ENCODE measurements at regions not wholly inside any gene's neighbourhood (a gene's known extent, or its start where the extent isn't known, plus 50 kb on each side); places are given as distances from the start of the nearest gene placed in this dataset.

DNA sequence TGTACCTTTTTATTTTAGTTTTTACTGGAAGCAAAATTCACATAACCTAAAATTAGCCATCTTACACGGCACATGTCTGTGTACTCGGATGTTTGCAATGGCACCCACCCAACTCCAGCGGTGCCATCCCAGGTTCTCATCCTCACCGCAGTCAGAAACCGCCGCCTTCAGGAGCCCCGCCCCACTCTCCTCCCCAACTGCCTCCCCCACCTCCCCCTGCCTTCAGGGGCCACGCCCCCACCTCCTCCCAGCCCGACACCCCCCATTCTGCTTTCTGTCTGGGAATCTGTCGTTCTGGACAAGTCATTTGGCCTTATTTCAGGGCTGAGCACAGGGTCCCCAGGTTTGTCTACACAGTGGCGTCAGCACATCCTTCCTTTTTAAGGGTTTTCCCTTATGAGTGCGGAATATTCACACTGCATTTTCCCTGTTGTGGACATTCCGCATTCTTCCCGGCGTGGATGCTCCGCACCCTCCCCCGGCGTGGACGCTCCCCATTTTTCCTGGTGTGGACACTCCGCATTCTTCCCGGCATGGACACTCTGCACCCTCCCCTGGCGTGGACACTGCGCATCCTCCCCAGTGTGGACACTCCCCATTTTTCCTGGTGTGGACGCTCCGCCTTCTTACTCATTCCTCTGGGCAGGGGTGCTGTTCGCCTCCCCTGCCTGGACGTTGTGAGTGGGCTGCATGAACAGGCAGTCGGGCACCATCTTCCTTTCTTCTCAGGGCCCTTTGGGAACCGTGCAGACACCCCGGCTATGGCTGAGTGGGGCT lies 135.4 kb upstream of the NKX1-1 start:
- DNase-seq: no peak

DNA sequence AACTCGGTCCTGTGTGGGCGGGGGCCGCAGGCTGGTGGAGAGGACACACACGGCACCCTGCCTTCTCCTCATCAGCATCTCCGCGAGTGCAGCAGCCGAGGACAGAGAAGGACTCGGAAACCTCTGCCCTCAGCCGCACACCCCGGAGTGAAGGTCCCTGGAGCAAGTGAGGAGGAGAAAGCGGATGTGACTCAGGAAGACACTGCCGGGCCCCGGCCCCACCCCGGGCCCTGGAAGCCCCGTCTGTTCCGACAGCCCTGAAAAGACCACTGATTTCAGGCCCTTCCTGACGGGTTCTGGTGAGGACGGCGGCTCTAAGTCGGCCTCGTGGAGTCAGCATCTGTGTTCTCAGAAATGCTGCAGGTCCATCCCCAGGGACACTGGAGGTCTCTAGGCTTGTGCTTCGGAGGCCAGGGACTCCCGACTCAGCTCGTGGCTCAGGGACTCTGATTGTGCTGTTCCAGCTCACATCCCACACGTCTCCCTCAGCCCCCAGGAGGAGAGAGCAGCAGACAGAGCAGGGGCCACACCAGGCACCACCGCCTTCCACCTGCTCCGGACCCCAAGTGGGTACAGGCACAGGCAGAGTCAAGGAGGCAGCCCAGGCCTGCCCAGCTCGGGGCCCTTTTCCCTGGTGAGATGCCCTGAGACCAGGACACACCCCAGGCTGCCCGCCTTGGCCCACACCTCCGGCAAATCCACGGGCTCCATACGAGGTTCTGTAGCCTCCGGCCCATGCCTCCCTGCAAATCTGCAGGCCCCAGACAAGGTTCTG lies 134.5 kb upstream of the NKX1-1 start:
- DNase-seq: no peak

DNA sequence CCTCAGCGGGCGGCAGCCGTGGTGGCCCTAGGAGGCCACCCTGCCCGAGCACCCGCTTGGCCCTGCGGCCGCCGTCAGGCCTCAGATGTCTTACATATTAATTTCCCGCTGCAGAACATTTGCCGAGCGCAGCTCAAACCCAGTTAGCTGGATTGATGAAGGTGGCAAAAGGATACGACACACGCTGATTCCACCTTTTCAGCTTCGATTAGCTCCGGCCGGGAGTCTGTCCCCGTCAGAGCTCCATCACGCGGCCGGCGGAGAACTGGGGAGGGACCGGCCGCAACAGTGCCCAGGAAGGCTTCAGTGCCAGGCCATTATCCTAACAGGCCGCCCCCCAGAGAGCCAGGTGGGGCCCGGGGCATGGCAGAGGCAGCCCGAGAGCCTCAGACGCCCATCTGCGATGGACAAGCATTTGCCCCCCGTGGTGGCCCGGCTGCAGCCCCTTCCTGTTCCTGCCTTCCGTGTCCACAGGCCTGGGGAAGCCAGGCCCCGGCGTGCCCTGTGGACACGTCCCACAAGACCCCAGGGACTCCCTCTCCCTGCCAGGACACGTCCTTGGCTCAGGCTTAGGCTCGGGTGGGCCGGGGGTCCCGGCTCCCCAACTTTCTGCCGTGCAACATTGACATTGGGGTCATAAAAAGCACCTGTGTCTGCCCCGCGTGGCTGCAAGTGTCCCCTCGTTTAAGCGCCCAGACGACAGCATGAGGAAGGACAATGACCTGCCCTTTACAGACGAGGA lies 133.8 kb upstream of the NKX1-1 start:
- DNase-seq: no peak

DNA sequence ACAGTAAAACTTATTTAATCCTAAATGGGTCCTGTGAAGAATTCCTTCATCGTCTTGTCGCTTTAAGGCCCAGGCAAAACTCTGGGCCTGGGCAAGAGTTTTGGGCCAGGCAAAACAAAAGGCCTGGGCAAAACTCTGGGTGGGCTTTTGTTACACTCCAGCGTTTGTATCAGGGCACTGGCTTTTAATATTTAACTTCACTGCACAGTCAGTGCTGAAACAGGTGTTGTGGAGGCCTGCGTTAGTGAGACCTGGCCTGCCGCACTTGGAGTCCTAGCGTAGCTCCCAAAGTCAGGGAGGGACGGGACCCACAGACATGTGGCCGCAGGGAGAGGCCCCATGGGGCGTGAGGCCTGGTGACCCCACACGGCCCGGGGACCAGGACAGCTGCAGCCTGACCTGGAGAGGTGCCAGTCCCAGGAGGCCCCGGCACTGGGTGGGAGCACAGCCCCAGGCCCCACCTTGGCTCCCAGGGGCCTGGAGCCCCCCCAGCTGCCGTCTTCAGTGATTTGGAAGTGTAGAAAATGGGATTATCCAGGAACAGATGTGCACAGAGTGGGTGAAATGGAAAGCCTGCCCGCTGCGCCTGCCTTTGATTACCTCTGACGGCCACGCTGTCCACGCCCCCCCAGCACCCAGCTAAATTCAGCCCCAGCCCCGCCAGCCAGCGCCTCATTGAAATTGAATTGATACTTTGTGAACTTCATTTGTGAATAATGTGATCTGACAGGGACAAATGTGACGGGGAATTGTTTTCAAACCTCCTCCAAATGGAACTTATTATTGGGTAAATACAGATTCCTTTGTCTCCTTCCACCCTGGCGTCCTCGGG lies 132.9 kb upstream of the NKX1-1 start:
- DNase-seq: no peak

DNA sequence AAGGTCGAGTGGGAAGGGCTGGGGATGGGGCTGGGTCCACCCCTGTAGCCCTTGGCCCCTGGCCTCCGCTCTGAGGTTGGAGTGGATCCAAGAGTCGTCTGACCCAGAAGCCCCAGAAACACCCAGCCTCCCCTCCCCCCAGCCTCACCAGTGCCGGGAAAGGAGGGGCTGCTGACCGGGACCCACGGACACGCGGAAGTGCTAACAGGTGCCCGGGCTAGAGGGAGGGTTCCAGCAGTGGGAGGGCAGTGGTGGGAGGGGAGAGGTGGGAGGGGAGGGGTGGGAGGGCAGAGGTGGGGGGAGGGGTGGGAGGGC lies 131.8 kb upstream of the NKX1-1 start:
- DNase-seq: no peak

DNA sequence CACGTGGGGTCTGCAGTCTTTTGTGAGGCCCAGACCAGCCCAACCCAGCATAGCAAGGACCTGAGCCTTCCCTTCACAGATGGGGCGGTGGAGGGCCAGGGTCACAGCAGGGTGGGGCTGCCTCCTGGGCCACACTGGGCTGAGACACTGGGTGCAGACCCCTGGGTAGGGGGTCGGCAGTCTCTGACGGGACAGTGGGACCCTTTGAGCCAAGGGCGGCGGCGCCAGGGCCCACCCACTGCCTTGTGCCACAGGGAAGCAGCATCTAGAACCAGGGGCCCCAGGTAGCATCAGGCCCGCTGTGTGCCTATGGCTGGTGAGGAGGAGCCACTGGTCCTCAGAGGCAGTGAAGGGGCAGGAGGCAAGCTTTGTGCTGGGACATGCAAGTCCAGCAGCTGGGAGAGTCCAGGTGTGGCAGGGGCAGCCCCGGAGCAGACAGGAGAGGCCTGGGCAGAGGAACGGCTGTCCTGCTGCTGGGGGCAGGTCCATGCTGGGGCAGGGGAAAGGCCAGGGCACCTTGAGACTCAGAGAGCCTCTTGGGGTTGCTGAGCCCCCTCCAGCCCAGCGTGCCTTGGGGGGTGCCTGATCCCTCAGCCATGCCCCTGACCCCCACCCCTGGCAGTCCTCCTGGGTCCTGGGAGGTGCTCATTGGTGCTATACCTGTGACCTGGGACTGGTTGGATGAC lies 131.3 kb upstream of the NKX1-1 start:
- no peak for DNase-seq

DNA sequence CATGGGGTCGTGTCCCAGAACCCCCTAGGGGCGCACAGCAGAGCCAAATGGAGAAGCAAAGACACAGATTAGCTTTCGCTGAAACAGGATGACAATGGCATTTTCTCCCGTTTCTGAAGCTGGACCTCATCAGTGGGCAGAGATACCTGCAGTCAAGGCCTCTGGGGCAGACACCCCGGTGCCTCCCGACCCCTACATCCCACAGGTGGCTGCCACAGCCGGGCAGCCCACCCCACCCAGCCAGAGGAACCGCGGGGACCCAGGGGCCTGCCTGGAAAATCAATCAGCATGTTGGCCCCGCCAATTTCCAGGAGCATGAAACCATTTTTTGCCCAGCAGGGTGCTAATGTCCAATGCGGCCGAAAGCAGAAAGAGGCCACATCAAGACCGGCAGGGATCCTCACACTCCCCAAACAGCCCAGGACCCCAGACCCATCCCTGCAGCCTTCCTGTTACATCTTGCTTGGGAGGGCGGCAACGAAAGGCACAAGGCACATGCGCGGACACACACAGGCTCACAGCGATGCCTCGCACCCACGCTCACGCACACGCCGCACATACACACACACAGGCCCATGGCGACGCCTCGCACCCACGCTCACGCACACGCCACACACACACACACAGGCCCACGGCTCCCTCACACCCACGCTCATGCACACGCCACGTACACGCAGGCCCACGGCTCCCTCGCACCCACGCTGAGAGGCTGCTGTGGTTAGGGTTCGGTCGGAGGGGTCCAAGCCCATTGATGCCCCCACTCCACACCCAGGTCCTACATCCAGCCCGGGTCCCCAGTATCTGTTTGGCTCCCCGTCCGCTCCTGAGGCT lies 130.6 kb upstream of the NKX1-1 start:
- DNase-seq: no peak

DNA sequence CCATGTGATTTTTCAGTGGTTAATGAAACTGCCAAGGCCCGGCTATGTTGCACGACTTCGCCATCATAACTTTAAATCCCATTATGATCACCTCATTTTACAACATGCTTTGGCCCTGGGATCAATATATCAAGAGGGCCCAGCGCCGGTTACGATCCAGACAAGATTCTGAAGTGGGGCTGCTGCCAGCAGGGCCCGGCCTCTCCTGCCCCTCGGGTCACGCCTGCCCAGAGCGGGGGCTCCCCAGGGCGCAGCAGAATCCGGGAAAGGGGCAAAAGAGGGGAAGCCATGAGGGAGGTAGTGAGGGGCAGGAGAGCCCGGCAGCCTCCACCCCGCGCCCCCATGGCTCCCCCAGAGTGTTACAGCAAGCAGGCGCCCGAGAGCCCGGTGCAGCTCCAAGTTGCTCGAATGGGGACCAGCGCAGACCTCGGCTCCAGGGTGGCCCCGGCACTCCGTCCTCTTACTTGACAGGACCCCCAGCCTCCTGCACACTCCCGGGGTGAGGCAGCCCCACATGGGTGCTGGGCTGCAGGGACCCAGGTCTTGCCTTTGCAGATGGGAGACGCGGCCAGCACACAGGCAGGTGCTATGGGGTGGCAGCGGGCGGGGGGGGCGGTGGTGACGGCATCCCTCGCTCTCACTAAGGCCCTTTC lies 129.8 kb upstream of the NKX1-1 start:
- no peak for DNase-seq

DNA sequence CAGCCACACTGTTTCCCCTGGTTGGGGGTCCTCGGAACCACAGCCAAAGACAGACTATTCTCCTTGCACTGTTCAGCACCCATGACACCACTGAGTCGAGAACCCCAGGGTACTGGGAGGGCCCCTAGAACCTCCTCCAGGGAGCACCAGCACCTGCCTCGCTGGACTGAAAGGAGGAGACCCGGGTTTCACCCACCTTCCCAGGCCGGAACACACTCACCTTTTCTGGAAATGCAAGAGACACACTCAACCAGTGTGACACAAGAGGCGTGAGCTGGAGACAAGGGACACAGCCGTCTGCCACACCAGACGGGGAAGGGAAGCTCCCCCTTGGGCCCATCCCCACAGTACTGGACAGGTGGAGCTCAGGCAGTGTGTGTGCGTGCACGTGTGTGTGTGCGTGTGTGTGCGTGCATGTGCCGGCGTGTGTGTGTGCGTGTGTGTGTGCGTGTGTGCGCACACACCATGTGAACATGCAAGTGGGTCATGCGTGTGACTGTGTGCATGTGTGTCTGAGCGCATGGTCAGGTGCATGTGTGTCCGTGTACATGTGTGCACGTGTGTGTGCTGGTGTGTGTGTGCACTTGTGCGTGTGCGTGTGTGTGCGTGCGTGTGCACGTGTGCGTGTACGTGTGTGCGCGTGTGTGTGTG lies 128.8 kb upstream of the NKX1-1 start:
- no peak for DNase-seq

DNA sequence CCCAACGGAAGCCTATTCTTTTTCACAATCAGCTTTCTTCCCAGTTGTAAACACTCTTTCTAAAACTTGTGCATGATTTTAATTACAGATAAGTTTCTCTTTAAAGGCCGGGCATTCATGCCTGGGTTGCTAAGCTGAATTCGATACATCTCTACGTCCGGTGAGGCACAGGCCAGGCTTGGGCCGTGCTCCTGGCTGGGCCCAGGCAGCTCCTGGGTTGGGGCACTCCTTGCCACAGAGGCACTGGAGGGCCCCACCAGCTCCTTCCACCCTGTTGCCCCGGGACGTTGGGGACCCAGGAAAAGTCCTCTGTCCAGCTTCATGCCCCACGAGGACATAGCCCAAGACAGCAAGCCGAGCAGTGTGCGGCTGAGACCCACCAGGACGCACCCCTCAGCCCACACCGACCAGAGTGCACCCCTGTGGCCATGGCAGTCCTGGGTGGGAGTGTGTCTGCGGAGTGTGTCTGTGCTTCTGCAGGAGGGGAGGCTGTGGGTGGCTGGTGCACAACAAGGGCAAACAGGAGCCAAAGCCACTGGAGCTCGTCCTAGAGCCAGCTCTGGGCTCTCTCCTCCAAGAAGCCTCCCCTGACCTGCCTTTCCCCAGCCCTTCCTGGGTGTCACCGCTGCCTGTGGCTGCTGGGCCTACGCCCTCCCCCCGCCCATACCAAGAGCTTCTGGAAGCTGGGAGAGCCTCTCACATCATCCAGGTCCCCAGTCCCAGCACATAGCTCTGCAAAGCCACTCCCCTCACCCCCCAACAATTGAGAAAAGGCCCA lies 128.0 kb upstream of the NKX1-1 start:
- DNase-seq: no peak

DNA sequence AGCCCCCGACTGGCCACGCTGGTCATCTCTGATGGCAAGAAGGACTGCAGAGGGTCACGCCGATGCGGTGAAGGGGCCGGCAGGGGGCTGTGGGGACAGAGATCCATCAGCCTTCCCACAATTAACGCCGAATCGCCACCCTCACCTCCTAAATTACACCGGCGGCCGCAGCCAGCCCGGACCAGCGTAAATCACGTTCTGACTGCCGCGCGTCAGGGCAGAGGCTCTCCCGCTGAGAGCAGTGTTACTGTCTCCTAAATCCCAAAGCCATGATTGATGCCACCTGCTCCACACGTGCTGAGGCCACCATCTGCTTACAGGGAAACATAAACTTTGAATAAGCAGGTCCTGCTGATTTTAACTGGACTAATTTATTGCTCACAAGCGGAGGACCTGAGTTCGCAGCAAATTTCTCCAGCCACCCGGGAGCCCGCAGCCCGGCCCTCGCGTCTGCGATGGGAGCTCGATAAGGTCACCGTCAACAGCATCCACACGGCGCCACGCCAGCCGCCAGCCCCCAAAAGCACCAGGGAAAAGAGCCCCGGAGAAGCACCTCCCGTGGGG lies 127.3 kb upstream of the NKX1-1 start:
- DNase-seq: no peak

DNA sequence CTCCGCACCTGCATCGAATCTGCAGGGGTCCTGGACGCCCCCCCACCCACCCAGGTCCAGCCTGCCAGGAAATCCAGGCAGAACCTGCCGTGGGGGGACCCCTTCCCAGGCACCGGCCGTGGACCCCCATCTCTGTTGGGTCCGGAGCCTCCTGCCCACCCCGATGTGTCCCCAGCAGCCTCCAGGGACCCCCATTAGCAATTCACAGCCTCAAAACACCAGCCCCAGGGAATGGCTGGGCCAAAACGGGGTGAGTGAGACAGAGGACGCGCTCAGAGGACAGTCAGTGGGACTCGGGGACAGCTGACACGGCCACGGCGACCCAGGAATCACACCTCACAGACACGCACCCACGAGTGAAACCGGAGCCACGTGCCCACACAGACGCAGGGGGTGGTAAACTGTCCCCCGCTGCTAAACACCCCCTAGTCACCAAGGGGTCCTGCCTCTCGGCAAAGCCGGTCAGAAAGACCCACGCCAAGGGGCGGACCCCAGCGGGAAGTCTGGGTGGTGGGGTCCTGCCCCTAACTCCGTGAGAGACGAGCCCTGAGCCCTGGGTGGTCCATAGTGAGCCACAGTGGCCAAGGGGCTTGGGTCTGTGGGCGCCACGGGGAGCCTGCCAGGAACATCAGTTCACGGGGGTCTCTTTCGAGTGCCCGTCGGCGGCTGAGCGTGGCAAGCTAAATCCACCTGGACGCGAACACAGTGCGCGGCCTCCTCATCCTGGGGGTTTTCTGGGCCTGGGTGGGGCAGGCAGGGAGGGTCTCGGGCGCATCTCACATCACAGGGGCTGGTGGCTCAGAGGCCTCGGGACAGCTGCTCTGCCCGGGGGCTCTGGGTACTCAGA lies 126.5 kb upstream of the NKX1-1 start:
- no peak for DNase-seq

DNA sequence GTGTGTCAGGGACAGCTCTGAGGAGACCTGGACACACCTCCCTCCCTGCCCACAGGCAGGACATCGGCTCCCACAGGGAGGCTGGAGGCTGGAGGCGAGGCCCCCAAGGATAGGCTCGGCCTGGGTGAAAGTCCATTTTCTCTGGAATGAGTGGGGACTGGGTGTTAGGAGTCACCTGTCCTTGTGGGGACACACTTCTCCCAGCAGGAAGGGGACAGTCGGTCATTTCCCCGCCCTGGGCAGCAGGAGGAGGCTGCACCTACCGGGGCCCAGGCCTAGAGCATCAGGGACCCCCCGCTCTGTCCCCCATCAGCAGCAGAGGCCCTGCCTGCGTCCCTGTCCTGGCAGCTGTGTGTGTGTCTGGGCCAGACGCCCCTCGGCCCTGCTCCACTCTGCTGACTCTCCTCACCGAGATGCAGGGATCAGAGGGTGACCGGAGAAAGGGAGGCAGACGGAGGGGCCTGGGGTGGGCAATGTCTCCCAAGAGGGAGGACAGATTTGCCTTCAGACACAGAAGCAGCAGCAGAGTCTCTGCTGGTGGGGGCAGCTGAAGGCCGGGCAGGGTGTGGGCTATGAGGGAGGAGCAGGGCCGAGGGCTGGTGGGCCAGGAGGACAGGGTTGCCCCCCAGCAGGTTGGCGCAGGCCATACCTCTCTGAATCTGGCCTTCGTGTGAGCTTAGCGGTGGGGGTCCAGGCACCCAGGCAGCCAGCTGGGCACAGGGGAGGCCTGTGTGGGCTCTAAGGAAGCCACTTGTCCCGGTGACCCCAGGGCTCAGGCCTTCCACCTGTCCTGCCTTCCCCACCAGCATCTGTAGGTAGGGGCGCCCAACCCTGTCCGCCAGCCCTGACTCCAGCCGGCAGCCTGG lies 125.7 kb upstream of the NKX1-1 start:
- DNase-seq: no peak

DNA sequence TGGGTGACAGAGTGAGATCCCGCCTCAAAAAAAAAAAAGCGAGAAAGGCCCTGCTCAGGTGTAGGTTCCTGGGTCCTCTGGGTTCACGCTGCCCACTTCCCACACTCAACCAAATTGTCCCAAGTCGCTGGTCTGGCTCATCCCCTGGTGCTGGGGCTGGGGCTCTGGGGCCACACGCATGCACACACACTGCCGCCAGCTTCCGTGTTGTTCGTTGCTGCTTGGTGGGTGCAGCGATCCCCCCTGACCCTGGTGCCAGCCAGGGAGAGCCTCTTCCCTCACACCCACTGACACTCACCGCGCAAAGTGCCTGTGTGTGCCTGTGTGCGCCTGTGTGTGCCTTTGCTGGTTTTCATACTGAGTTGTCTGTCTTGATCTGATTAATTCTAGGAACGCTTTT lies 124.1 kb upstream of the NKX1-1 start:
- DNase-seq: no peak

DNA sequence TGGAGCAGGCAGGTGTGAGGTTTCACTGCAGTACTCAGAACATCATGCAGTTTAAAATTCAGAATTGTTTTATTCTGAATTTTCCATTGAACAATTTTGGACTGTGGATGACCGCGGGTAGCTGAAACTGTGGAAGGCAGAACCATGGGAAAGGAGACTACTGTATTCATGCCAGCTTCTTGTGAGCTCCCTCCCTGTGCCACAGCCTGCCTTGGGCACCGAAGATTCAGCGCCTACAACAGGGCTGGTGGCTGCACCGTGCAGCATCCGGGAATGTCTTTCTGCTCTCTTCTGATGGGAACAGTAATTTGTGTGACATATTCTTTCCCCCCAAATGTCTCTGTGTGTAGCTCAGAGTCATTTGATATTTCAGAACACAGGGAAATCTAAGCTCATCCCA lies 118.5 kb upstream of the NKX1-1 start:
- no peak for DNase-seq

DNA sequence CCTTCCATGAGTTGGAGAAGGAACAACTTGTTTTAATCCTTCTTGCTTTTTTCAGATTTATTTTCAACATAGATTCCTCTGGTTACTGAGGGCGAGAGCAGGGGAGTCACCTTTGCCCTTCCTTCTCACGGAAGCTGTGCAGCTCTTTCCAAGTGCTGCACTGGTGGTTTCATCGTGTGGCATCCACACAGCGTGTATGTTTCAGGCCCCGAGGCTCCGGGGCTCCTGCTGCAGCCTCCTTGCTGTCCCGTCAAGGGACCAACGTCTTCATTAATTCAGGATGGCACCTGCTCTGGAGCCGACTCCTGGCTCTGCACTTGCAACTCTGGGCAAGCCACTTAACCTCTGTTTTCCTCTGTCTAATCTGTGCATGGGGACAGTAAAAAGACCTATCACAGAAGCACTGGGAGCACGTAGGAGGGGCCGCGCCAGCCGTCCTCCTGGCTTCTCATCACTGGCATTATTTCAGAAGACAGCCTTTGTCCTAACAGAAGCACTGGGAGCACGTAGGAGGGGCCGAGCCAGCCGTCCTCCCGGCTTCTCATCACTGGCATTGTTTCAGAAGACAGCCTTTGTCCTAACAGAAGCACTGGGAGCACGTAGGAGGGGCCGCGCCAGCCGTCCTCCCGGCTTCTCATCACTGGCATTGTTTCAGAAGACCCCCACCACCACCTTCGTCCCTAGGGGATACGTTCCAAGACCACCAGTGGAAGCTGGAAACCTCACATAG lies 117.8 kb upstream of the NKX1-1 start:
- DNase-seq: no peak

DNA sequence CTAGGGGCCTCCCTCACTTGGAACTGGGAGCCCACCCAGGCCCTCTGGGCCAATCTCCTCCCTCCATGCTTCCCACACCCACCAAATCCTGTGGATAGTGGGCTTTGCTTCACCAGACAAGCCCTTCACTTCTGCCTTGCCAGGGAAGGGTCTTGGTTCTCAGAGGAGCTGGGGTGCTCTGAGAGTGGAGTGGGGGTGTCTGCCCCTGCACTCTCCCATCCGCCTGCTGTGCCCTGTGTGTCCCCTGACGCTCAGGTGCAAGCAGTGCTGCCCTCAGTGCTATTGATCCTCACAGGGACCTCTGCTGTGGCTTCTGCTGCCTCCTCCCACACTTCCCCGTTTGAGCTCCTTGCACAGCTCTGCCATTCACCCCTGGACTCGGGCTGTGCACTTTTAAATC lies 117.3 kb upstream of the NKX1-1 start:
- DNase-seq: no peak
